Endothelial cell of umbilical vein (primary cell): ENCODE measurements at regions not wholly inside any gene's neighbourhood (a gene's known extent, or its start where the extent isn't known, plus 50 kb on each side); places are given as distances from the start of the nearest gene placed in this dataset.

Experiments
- BruUV-seq: library from RNA; stranded (reverse); fragments of 400-500 nt; replicated peaks from 2 replicates; lab custom pipeline; 2021; lab: Mats Ljungman, UMichigan
- CTCF ChIA-PET: fragments of 300-600, 350-600 bp; sonication (Branson Sonifier 250); formaldehyde crosslinking; loops from one replicate; lab custom pipeline; 2021; ENCODE audit warnings: antibody characterized with exemption, inconsistent platforms; lab: Charles Lee
- POLR2A ChIA-PET: fragments of 300-600, 350-600 bp; sonication (Branson Sonifier 250); formaldehyde crosslinking; loops from one replicate; lab custom pipeline; 2021; ENCODE audit warnings: antibody characterized with exemption, inconsistent platforms; lab: Charles Lee
- DNase-seq: peaks from one replicate; pipeline ENCODE4 v3.0.0-alpha.2; 2011; ENCODE audit warnings: low read depth, low spot score
- FAIRE-seq: peaks from 2 replicates; lab custom pipeline; 2011; peaks lifted over from hg19 to GRCh38; lab: Jason Lieb, UNC
- H2AFZ ChIP-seq: 2 replicates; pipeline ENCODE4 v1.6.0; 2012; ENCODE audit warnings: low read depth, low read length, control low read depth, inconsistent platforms
- H3K27ac ChIP-seq: 2 replicates; pipeline ENCODE4 v1.5.1; 2011; ENCODE audit warnings: low read depth, mild to moderate bottlenecking, control low read depth, low read length, moderate library complexity; ENCODE audit not compliant: insufficient read depth
- H3K27me3 ChIP-seq, 2 experiments: 2 replicates each; pipeline versions ENCODE4 v1.6.0 to v1.6.1; 2011; ENCODE audit warnings: low read length in 2 of 2, mixed read lengths in 1 of 2; ENCODE audit not compliant: control insufficient read depth in 2 of 2, insufficient read depth in 2 of 2
- H3K36me3 ChIP-seq, 2 experiments: 2 replicates in 1 of 2; 3 replicates in 1 of 2; pipeline ENCODE4 v1.5.1; 2011; ENCODE audit warnings: low read length in 2 of 2, mild to moderate bottlenecking in 1 of 2, moderate library complexity in 1 of 2; ENCODE audit not compliant: control insufficient read depth in 2 of 2, insufficient read depth in 2 of 2; ENCODE audit errors: extremely low read depth in 1 of 2
- H3K4me1 ChIP-seq: 3 replicates; pipeline ENCODE4 v1.5.1; 2011; ENCODE audit warnings: mild to moderate bottlenecking, low read length; ENCODE audit not compliant: control insufficient read depth, insufficient read depth; ENCODE audit errors: extremely low read depth
- H3K4me2 ChIP-seq: 2 replicates; pipeline ENCODE4 v1.6.1; 2011; ENCODE audit warnings: low read length, control low read depth, mixed read lengths; ENCODE audit not compliant: insufficient read depth
- H3K4me3 ChIP-seq, 3 experiments: fragments of 200-600 bp in 1 of 3; sonication (generic), shearing (Covaris generic) in 1 of 3; replicated peaks in 1 of 3; 2 replicates each; pipeline ENCODE4 v1.5.1; 2011 to 2016; ENCODE audit warnings: control low read depth in 3 of 3, low read length in 3 of 3, mild to moderate bottlenecking in 2 of 3, inconsistent platforms in 1 of 3, low read depth in 1 of 3, moderate library complexity in 1 of 3; ENCODE audit not compliant: insufficient read depth in 1 of 3
- H3K79me2 ChIP-seq: 2 replicates; pipeline ENCODE4 v1.6.0; 2012; ENCODE audit warnings: low read length, inconsistent platforms; ENCODE audit not compliant: control insufficient read depth, insufficient read depth
- H3K9ac ChIP-seq: replicated peaks from 2 replicates; pipeline ENCODE3; 2011; ENCODE audit warnings: low read length, control low read depth; ENCODE audit not compliant: insufficient read depth; ENCODE audit errors: extremely low read depth
- H3K9me1 ChIP-seq: replicated peaks from 3 replicates; pipeline ENCODE4 v1.6.0; 2011; ENCODE audit warnings: mild to moderate bottlenecking, low read length; ENCODE audit not compliant: control insufficient read depth, insufficient read depth; ENCODE audit errors: extremely low read depth
- H3K9me3 ChIP-seq: replicated peaks from 2 replicates; pipeline ENCODE4 v1.5.1; 2012; ENCODE audit warnings: low read length, inconsistent platforms; ENCODE audit not compliant: control insufficient read depth, insufficient read depth
- H4K20me1 ChIP-seq: replicated peaks from 2 replicates; pipeline ENCODE3; 2011; ENCODE audit warnings: mild to moderate bottlenecking, low read length; ENCODE audit not compliant: control insufficient read depth, insufficient read depth; ENCODE audit errors: extremely low read depth
- CTCF ChIP-seq, 2 donors: IDR thresholded peaks; 1 replicate in 1 of 2; 2 replicates in 1 of 2; pipeline ENCODE4 v1.5.1; 2011; ENCODE audit warnings: low read length in 2 of 2, mild to moderate bottlenecking in 2 of 2, moderate library complexity in 2 of 2, control low read depth in 1 of 2, inconsistent platforms in 1 of 2, low read depth in 1 of 2; ENCODE audit not compliant: insufficient read depth in 1 of 2; ENCODE audit errors: extremely low read depth in 1 of 2
- EZH2 ChIP-seq: IDR thresholded peaks from 2 replicates; pipeline ENCODE4 v1.6.1; 2012; ENCODE audit warnings: borderline replicate concordance, low read depth, mild to moderate bottlenecking, moderate library complexity, low read length, inconsistent platforms; ENCODE audit not compliant: severe bottlenecking
- FOS ChIP-seq: IDR thresholded peaks from 2 replicates; pipeline ENCODE4 v1.6.1; 2011; ENCODE audit warnings: mild to moderate bottlenecking, low read length, moderate library complexity, borderline replicate concordance; ENCODE audit not compliant: insufficient read depth
- GATA2 ChIP-seq: IDR thresholded peaks from 2 replicates; pipeline ENCODE4 v1.7.0; 2011; ENCODE audit warnings: low read depth, mild to moderate bottlenecking, moderate library complexity, mixed read lengths, low read length; ENCODE audit not compliant: insufficient read length, insufficient read depth
- JUN ChIP-seq: IDR thresholded peaks from 2 replicates; pipeline ENCODE4 v1.6.1; 2011; ENCODE audit warnings: borderline replicate concordance, low read depth; ENCODE audit not compliant: insufficient read length, insufficient read depth
- MAX ChIP-seq: IDR thresholded peaks from 2 replicates; pipeline ENCODE4 v1.6.1; 2011; ENCODE audit not compliant: insufficient read depth, insufficient read length
- MYC ChIP-seq: IDR thresholded peaks from one replicate; pipeline ENCODE4 v1.6.1; 2011; ENCODE audit warnings: mild to moderate bottlenecking, low read depth, low read length
- POLR2A ChIP-seq: IDR thresholded peaks from 2 replicates; pipeline ENCODE4 v1.6.1; 2012; ENCODE audit warnings: low read depth, mild to moderate bottlenecking, control low read depth, low read length
- POLR2AphosphoS5 ChIP-seq: IDR thresholded peaks from 2 replicates; pipeline ENCODE4 v1.6.1; 2012; ENCODE audit warnings: low read depth, mild to moderate bottlenecking, control low read depth, low read length, moderate library complexity; ENCODE audit not compliant: insufficient read depth
- dilution Hi-C: fragments of 300-500 bp; cut with MboI; formaldehyde crosslinking; loops from one replicate; pipeline ENCODE4 v1.15.0; 2019; ENCODE audit warnings: low sequenced_read_pairs; ENCODE audit not compliant: extremely low pct_ligation_motif_present
- intact Hi-C: fragments of 100-400 bp; cut with micrococcal nuclease; formaldehyde crosslinking; loops from one replicate; pipeline ENCODE4 v1.10.0; 2022

- no TSS peak for BruUV-seq
- Histone ChIP-seq H3K9ac (no peak overlapping the region), H3K27me3 (no peaks in the 10 kb centered on the region), H2AFZ (no peak overlapping the region), H3K4me1 (no peaks in the 10 kb centered on the region), H3K27ac (no peak overlapping the region), H3K79me2 (no peaks in the 10 kb centered on the region), H3K9me1 (no peaks in the 10 kb centered on the region), H3K4me3 (no peak overlapping the region), H4K20me1 (no peaks in the 10 kb centered on the region), H3K4me2 (no peak overlapping the region), H3K9me3 (no peaks in the 10 kb centered on the region), H3K36me3 (no peaks in the 10 kb centered on the region)
- no peak for DNase-seq
- CTCF ChIA-PET, result no interaction called here
- TF ChIP-seq FOS, result no peak
- no peak for TF ChIP-seq POLR2A
- no peak for TF ChIP-seq EZH2
- TF ChIP-seq POLR2AphosphoS5, result no peak
- no peak for TF ChIP-seq JUN
- TF ChIP-seq MYC, result no peak
- TF ChIP-seq GATA2, result no peak
- no peak for TF ChIP-seq CTCF (IDR thresholded peaks at IDR 0.05; ENCODE audit: extremely low read depth in 1 of 2, insufficient read depth in 1 of 2, low read depth in 1 of 2, low read length in 2 of 2)
- no peak for TF ChIP-seq MAX
- intact Hi-C loops, result no loop called here
- POLR2A ChIA-PET, result no interaction called here
- dilution Hi-C loops, result no loop called here
- FAIRE-seq, result no peak
These were observed 360.1 kb upstream of the GOLIM4 start for GRCh38 chr3:168455814-168456213.
